ENCODE measurements at regions not wholly inside any gene's neighbourhood (a gene's known extent, or its start where the extent isn't known, plus 50 kb on each side); places are given as distances from the start of the nearest gene placed in this dataset.
"Not testable (repeated sequence)": the region's sequence is repeated elsewhere in the genome, so short reads cannot be mapped to it uniquely, and the experiment has no call there.

- H3K4me3 ChIP-seq (ENCODE audit: low read depth, low read length, poor library complexity, severe bottlenecking), result no peak overlapping the region
- no peak for TF ChIP-seq CTCF (conservative IDR thresholded peaks at IDR 0.05; ENCODE audit: low read length)
- no peak for TF ChIP-seq EZH2phosphoT487 (IDR thresholded peaks at IDR 0.05; ENCODE audit: borderline replicate concordance, low read depth, low read length)
- intact Hi-C loops (cut with micrococcal nuclease; ENCODE audit: unreplicated experiment), result no loop called here
- no peaks in the 10 kb centered on the region for H3K79me2 ChIP-seq (ENCODE audit: insufficient read depth, low read depth, low read length)
- CTCF ChIA-PET (ENCODE audit: unreplicated experiment), result interaction anchor here (0.5 kb wide), 1 partner anchor 34 kb away, joined by 4 read pairs; no protein-coding TSS in a partner anchor
- H3K27ac ChIP-seq (ENCODE audit: low read depth, low read length, poor library complexity, severe bottlenecking), result no peak overlapping the region
- POLR2A ChIA-PET, result interaction anchor here (0.8 kb wide), 1 partner anchor 30 kb away, joined by 4 read pairs; no protein-coding TSS in a partner anchor
- H4K20me1 ChIP-seq (ENCODE audit: insufficient read depth, low read length), result no peaks in the 10 kb centered on the region
- H3K9me3 ChIP-seq (ENCODE audit: low read length), result no peaks in the 10 kb centered on the region
- no peak overlapping the region for H2AFZ ChIP-seq (ENCODE audit: low read length)
- no peak for DNase-seq (ENCODE audit: low spot score)
- H3K9me2 ChIP-seq (ENCODE audit: insufficient read depth, low read length), result no peaks in the 10 kb centered on the region
- no TSS peak for BruUV-seq (replicated peaks)
- no peaks in the 10 kb centered on the region for H3K36me3 ChIP-seq (ENCODE audit: insufficient read depth, low read length)
- no peaks in the 10 kb centered on the region for H3K4me1 ChIP-seq (ENCODE audit: insufficient read depth, low read length, poor library complexity, severe bottlenecking)
- H3K4me2 ChIP-seq (ENCODE audit: low read length), result no peak overlapping the region
Measured at GRCh38 chr10:117455346-117455745, 80.1 kb upstream of the PDZD8 start.

GRCh38 chr10:117454502-117454901 lies 79.3 kb upstream of the PDZD8 start:
- POLR2A ChIA-PET, result interaction anchor here (0.6 to 0.8 kb wide), 2 partner anchors 29 to 862 kb away, joined by 3 to 4 read pairs; no protein-coding TSS in a partner anchor
- H3K4me2 ChIP-seq (ENCODE audit: low read length), result no peak overlapping the region
- intact Hi-C loops (cut with micrococcal nuclease; ENCODE audit: unreplicated experiment), result no loop called here
- no peak overlapping the region for H3K27ac ChIP-seq (ENCODE audit: low read depth, low read length, poor library complexity, severe bottlenecking)
- DNase-seq (ENCODE audit: low spot score), result no peak
- no peaks in the 10 kb centered on the region for H3K4me1 ChIP-seq (ENCODE audit: insufficient read depth, low read length, poor library complexity, severe bottlenecking)
- no peaks in the 10 kb centered on the region for H3K79me2 ChIP-seq (ENCODE audit: insufficient read depth, low read depth, low read length)
- TF ChIP-seq EZH2phosphoT487 (IDR thresholded peaks at IDR 0.05; ENCODE audit: borderline replicate concordance, low read depth, low read length), result no peak
- TF ChIP-seq CTCF (conservative IDR thresholded peaks at IDR 0.05; ENCODE audit: low read length), result no peak
- no peak overlapping the region for H2AFZ ChIP-seq (ENCODE audit: low read length)
- H3K36me3 ChIP-seq (ENCODE audit: insufficient read depth, low read length), result no peaks in the 10 kb centered on the region
- no TSS peak for BruUV-seq (replicated peaks)
- CTCF ChIA-PET (ENCODE audit: unreplicated experiment), result interaction anchor here (0.5 kb wide), 1 partner anchor 33 kb away, joined by 4 read pairs; no protein-coding TSS in a partner anchor
- H4K20me1 ChIP-seq (ENCODE audit: insufficient read depth, low read length), result no peaks in the 10 kb centered on the region
- no peaks in the 10 kb centered on the region for H3K9me2 ChIP-seq (ENCODE audit: insufficient read depth, low read length)
- no peak overlapping the region for H3K4me3 ChIP-seq (ENCODE audit: low read depth, low read length, poor library complexity, severe bottlenecking)
- no peaks in the 10 kb centered on the region for H3K9me3 ChIP-seq (ENCODE audit: low read length)

GRCh38 chr10:117453484-117453883 lies 78.2 kb upstream of the PDZD8 start:
- CTCF ChIA-PET (ENCODE audit: unreplicated experiment); H4K20me1 ChIP-seq (ENCODE audit: insufficient read depth, low read length): not testable (repeated sequence)

More at GRCh38 chr10:117453484-117453883, 78.2 kb upstream of the PDZD8 start:
- POLR2A ChIA-PET; H3K4me2 ChIP-seq (ENCODE audit: low read length); H3K79me2 ChIP-seq (ENCODE audit: insufficient read depth, low read depth, low read length); H3K4me1 ChIP-seq (ENCODE audit: insufficient read depth, low read length, poor library complexity, severe bottlenecking); H2AFZ ChIP-seq (ENCODE audit: low read length); BruUV-seq (replicated peaks); H3K36me3 ChIP-seq (ENCODE audit: insufficient read depth, low read length); H3K27ac ChIP-seq (ENCODE audit: low read depth, low read length, poor library complexity, severe bottlenecking); intact Hi-C loops (cut with micrococcal nuclease; ENCODE audit: unreplicated experiment); DNase-seq (ENCODE audit: low spot score); H3K9me2 ChIP-seq (ENCODE audit: insufficient read depth, low read length); H3K9me3 ChIP-seq (ENCODE audit: low read length); H3K4me3 ChIP-seq (ENCODE audit: low read depth, low read length, poor library complexity, severe bottlenecking): not testable (repeated sequence)

Measured in OCI-LY7 (cell line).